ENCODE measurements at regions not wholly inside any gene's neighbourhood (a gene's known extent, or its start where the extent isn't known, plus 50 kb on each side); places are given as distances from the start of the nearest gene placed in this dataset.

DNA sequence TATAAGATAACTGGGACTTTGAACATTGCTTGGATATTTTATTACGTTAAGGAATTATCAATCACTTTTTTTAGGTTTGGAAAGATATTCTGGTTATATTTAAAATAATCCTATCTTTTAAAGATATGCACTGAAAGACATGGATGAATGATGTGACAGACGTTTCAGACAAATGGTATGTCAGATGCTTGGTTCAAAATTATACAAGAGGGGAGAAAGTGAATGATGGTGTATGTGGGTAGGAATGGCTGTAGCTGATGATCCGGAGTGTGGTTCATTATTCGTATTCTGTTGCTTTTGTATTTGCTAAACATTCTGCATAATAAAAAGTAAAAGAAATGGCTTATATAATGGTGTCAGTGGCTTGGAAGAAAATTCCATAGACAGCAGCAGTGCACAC, 51.0 kb upstream of the SNRPB2 start:
- no peak for DNase-seq (ENCODE audit: low read depth, low spot score)
- in situ Hi-C loops (cut with HindIII; ENCODE audit: low pct_unique_long_range_greater_than_20kb, low sequenced_read_pairs) = no loop called here

- in situ Hi-C loops (cut with HindIII; ENCODE audit: low pct_unique_long_range_greater_than_20kb, low sequenced_read_pairs) = no loop called here
- DNase-seq (ENCODE audit: low read depth, low spot score) = no peak
Observed at GRCh38 chr20:16676891-16677290, 52.9 kb upstream of the SNRPB2 start.

- in situ Hi-C loops (cut with HindIII; ENCODE audit: low pct_unique_long_range_greater_than_20kb, low sequenced_read_pairs) = no loop called here
- DNase-seq (ENCODE audit: low read depth, low spot score) = no peak
Observed at GRCh38 chr20:16675001-16675564, 54.7 kb upstream of the SNRPB2 start.

DNA sequence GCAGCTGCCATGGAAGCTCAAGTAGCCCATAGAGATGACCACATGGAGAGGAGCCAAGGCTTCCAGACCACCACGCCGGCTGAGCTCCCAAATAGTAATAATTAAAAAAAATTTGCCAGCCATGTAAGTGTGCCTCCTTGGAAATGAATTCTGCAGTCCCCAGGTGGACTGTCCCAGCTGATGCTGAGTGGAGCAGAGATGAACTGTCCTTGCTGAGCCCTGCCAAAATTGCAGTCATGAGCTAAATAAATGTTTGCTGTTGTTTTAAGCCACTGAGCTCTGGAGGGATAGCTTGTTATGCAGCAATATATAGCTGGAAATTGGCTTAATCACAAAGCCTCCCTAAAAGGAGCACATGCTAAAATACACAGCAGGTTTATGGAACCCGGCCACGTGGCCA, 55.6 kb upstream of the SNRPB2 start:
- DNase-seq (ENCODE audit: low read depth, low spot score) = no peak
- in situ Hi-C loops (cut with HindIII; ENCODE audit: low pct_unique_long_range_greater_than_20kb, low sequenced_read_pairs) = no loop called here

DNA sequence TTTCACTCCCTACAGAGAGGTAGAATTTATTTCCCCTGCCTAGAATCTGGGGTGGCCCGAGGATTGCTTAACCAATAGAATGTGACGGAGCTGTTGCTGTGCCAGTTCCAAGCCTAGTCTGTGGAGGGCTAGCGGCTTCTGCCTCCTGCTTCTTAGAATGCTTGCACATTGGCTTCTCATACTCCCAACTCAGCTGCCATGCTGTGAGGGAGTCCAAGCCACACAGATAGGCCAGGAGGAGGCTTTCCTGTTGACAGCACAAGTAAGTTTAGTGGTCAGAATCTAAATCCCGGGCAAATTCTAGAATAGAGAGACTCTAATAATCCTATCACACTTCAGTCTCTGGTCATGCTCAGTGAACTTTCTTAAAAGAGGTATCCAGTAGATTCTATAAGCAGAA, 57.5 kb upstream of the SNRPB2 start:
- in situ Hi-C loops (cut with HindIII; ENCODE audit: low pct_unique_long_range_greater_than_20kb, low sequenced_read_pairs) = no loop called here
- no peak for DNase-seq (ENCODE audit: low read depth, low spot score)

DNA sequence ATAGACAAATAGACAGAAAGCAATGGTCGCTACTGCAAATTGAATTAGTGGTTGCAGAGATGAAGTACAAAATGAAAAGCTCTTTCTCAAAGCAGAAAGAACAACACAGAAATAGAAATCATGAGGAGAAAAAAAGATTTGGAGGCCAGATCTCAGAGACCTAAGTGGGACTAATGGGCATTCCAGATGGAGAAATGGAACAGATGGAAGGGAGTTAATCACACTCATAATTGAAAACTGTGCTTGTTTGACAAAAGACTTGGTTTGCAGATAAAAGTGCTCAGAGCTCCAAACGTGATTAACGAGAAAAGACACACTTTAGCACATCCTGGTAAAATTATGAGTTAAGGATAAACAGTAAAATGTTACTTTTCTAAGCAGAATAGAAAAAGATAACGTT, 58.1 kb upstream of the SNRPB2 start:
- no peak for DNase-seq (ENCODE audit: low read depth, low spot score)
- in situ Hi-C loops (cut with HindIII; ENCODE audit: low pct_unique_long_range_greater_than_20kb, low sequenced_read_pairs) = no loop called here

- in situ Hi-C loops (cut with HindIII; ENCODE audit: low pct_unique_long_range_greater_than_20kb, low sequenced_read_pairs) = no loop called here
- DNase-seq (ENCODE audit: low read depth, low spot score) = peak; percentile 16
Observed at GRCh38 chr20:16666272-16666671, 63.6 kb upstream of the SNRPB2 start.

DNA sequence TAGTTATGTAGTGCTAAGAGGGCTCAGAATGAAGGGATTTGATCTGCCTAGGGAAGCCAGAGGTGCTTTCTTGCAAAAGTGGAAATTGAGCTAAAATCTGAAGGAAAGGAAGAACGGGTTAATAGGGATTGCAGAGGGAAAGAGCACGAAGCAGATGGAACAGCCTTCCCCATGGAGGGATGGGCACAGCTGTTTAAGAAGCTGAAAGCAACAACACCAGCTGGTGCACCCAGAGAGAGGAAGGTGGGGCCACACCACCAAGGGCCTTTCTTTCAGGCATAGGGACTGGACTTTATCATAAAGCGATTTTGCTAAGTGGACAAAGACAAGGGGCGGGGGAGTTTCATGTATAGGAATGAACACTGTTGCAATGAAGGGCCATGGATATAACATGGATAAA, 65.8 kb upstream of the SNRPB2 start:
- in situ Hi-C loops (cut with HindIII; ENCODE audit: low pct_unique_long_range_greater_than_20kb, low sequenced_read_pairs) = no loop called here
- no peak for DNase-seq (ENCODE audit: low read depth, low spot score)

DNA sequence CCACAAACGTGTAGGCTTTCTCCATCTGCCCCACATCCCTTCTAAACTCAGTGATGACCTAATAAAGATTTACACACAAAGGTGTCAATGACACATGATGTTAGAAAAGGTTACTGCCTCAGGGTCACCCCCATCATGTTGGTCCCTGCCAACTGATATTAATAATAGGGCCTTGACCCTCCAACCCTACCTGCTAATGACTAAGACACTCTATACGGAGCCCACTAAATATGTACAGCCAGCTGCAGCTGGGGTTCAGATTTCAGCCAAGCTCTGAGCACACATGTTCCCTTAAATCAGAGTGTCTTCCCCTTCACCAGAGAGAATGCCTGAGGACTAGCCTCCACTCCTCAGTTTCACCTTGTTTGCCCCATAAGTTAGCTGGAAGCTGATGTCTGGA, 67.4 kb upstream of the SNRPB2 start:
- DNase-seq (ENCODE audit: low read depth, low spot score) = no peak
- in situ Hi-C loops (cut with HindIII; ENCODE audit: low pct_unique_long_range_greater_than_20kb, low sequenced_read_pairs) = no loop called here

GRCh38 chr20:16661756-16662155, 68.1 kb upstream of the SNRPB2 start:
- in situ Hi-C loops (cut with HindIII; ENCODE audit: low pct_unique_long_range_greater_than_20kb, low sequenced_read_pairs) = no loop called here
- no peak for DNase-seq (ENCODE audit: low read depth, low spot score)

DNA sequence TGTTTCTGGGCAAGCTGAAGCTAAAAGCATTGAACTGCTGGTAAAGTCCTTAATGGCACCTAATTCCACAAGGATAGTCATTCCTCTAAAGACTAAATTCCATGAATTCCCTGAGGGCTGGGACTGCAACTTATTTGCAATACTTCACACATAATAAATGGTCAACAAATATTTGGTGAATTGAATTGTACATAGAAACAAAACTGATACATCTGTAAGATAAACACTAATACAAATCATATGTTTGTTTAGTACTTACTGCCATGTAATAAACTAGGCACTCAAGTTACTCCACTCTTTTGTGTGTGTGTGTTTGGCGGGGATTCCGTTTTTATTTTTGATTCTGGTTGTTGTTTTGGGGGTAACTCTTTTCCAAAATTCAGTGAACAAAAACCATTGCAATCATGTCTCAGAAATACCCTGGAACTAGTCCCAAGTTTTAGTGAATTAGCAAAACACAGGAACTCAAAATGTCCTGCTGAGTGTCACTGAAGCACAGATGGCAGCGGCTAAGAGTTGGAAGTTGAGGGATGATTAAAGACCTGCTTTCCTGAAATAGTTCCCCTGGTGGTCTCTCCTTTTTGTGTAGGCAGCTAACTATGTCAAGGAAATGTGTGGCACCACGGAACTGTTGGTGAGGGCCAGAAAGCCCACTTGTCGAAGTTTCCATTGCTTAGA, 74.8 kb upstream of the SNRPB2 start:
- no peak for DNase-seq (ENCODE audit: low read depth, low spot score)
- in situ Hi-C loops (cut with HindIII; ENCODE audit: low pct_unique_long_range_greater_than_20kb, low sequenced_read_pairs) = no loop called here

DNA sequence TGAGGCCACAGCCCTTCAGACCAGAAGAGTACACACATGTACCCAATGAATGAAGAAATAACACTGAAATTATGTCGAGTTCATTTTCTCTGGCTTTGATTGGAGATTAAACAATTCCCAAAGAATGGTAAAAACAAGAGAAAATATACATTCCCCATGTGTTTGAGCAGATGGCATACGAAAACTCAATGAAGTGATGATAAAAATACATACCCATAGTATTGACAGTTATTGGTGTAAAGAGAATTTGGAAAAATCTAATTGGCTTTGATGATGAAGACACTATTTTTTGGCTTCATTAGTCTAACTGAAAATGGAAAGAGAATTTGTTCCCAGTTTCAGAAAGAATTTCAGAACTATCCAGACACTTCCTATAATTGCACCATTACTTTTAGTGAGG, 76.6 kb upstream of the SNRPB2 start:
- DNase-seq (ENCODE audit: low read depth, low spot score) = no peak
- in situ Hi-C loops (cut with HindIII; ENCODE audit: low pct_unique_long_range_greater_than_20kb, low sequenced_read_pairs) = no loop called here

DNA sequence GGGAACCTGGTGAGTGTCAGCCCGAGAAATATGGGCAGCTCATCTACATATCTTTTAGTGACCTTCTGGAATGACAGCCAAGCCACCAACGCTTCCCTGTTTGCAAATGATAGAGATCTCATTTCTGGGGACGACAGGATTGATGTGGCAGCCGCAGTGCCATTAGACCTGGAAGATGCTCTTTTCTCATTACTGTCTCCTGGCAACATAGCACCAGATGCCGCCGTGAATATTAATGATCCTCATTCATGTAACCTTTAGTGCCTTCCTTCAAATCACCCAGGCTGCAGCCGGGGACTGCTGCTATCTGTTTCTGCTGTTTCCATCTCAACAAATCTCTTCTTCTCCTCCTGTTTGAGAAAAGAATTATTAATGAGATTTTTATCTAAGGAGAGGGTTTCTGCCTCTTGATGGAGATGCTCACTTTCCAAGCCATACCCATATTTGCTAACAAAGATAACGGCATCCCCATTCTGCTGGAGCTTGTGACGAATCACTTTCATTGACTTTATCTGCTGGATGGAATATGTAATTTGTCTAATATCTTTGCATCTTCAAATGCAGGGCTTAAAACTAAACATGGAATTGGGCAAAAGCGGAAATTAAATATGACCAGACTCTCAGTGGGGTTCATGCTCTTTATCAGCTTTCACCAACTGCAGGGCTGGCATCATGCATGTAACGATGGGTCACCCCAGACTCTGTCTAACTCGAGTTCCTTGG, 74.8 kb upstream of the KIF16B start:
- in situ Hi-C loops (cut with HindIII; ENCODE audit: low pct_unique_long_range_greater_than_20kb, low sequenced_read_pairs) = no loop called here
- no peak for DNase-seq (ENCODE audit: low read depth, low spot score)

- in situ Hi-C loops (cut with HindIII; ENCODE audit: low pct_unique_long_range_greater_than_20kb, low sequenced_read_pairs) = no loop called here
- no peak for DNase-seq (ENCODE audit: low read depth, low spot score)
Observed at GRCh38 chr20:16641511-16642023, 68.3 kb upstream of the KIF16B start.

- in situ Hi-C loops (cut with HindIII; ENCODE audit: low pct_unique_long_range_greater_than_20kb, low sequenced_read_pairs) = no loop called here
Observed at GRCh38 chr20:16639027-16639941, 66.0 kb upstream of the KIF16B start.

GRCh38 chr20:16637797-16638196, 64.5 kb upstream of the KIF16B start:
- in situ Hi-C loops (cut with HindIII; ENCODE audit: low pct_unique_long_range_greater_than_20kb, low sequenced_read_pairs) = no loop called here
- no peak for DNase-seq (ENCODE audit: low read depth, low spot score)

More at GRCh38 chr20:16639027-16639941, 66.0 kb upstream of the KIF16B start:
- DNase-seq (ENCODE audit: low read depth, low spot score) = no peak

DNA sequence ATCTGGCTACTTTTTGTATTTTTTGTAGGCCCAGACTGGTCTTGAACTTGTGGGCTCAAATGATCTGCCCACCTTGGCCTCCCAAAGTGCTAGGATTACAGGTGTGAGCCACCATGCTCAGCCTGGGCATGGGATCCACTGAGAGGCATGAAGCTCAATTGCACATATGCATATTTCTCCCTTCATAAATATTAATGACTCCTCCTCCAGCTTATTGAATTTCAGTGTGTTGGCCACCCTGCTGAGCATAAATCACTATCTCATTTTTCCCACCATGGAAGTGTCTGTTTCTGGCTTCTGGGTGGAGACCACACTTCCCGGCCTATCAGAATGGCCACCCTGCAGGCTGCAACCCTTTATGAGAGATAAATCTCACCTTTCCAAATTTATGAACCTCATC, 53.6 kb upstream of the KIF16B start:
- no peak for DNase-seq (ENCODE audit: low read depth, low spot score)
- in situ Hi-C loops (cut with HindIII; ENCODE audit: low pct_unique_long_range_greater_than_20kb, low sequenced_read_pairs) = no loop called here

DNA sequence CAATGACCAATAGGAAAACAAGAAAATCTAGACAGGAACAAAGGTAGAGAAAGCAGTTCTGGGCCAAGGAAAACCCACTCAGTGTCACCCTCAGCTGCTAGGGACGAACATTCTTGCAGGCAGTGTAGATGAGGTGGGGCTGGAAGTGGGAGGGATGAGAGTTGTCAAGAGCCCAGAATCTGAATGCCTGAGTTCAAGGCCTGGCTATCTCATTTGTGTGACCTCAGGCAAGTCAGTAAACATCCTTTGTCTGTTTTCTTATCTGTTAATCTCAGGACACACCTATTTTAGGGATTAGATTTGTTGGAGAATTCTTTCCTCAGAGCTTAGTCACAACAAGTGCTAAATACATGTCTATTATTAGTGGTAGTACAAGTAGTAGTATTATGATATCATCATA, 50.9 kb upstream of the KIF16B start:
- in situ Hi-C loops (cut with HindIII; ENCODE audit: low pct_unique_long_range_greater_than_20kb, low sequenced_read_pairs) = no loop called here
- DNase-seq (ENCODE audit: low read depth, low spot score) = no peak
